NOMO-1 treated with dmso at 0.1 percent for 144 hours (cell line): ENCODE measurements at regions not wholly inside any gene's neighbourhood (a gene's known extent, or its start where the extent isn't known, plus 50 kb on each side); places are given as distances from the start of the nearest gene placed in this dataset.

Source experiments
- DNase-seq: peaks from one replicate; lab custom pipeline; 2025; ENCODE audit not compliant: unreplicated experiment; lab: John Stamatoyannopoulos, UW

- no peak for DNase-seq
Observed at GRCh38 chr1:29454616-29455380, 218.5 kb downstream of the PTPRU start.

DNA sequence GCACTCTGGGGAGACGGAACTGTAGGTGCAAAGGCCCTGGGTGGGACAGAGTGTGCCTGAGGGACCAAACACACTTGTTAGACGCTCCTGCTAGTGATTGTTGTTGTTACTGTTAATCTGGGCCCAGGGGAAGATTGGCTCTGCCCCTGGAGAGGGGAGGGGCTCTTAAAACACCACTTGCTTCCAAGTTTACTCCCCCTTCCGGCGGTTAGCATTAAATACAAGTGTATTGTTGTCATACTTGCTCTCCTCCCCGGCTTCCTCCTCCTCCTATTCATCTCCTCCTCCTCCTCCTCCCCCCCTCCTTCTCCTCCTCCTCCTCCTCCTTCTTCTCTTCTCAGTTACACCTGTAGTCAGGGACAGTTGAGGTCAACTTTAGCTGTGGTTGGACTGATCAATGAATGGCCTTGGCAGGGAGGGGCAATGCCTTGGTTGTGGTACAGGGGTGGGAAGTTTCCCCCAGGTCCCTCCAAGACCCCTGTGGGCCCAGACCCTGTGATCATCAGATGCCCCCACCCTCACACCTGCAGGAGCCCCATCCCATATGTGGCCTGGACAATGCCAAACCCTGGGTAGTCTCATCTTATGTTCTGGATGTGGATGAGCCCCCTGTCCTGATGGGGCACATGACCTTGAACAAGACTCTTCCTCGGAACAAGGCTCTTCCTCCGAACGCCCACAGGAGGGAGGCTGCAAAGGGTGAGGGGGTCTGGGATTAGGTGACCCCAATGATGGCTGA, 217.3 kb downstream of the PTPRU start:
- DNase-seq = no peak

DNA sequence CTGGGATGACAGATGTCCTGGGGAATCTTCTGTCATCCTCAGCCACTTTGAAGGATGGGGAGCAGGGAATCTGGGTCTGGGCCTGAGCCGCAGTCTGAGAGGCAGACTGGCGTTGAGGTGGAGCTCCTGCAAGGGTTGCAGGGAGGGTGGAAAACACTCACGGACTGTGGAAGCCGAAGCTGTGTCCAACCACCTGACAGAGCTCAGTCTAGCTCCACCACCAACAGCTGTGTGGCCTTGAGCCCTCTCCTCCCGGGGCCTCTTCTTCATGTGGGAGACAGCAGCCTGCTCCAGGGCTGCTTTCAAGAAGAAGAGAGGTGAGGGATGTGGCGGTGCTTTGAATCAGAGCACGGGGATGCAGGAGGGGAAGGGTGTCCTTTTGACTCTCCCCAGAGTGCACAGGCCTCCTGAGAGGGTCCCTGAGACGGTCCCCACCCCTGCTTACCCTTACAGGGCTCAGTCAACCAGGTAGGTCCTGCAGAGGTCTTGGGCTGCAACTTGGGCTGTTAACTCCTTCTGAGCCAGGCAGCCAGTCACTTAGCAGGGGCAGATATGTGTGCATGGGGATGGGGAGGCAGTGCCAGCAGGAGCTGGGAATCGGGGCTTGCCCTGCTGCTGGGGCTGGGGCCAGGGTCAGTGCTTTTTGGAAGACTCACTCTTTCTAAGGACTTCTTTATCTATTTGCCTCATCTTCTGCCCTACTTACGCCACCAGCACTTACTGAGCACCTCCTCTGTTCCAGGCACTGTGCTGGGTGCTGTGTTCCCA, 216.3 kb downstream of the PTPRU start:
- DNase-seq = no peak

DNA sequence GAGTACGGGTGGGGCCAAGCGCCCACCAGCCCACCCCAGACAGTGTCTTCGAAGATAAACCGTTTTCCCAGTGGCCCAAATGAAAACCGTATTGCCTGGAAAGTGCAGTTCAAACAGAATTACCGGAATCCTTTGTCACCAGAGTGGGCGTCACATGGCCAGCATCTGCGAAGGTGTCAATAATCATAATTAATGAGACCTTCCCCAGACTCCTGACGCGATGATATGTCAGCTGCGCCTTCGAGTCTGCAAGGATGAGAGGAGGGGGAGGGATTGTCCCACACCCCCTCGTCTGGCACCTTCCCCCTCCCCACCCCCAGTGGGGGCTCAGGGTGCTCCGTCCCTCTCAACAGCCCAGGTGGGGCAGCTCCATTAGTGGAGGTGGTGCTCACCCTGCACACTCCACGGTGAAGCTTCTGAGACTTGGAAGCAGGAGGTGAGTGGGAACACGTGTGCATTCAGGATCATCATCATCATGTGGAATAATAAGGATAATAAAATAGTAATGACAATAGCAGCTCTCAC, 215.1 kb downstream of the PTPRU start:
- DNase-seq = no peak

DNA sequence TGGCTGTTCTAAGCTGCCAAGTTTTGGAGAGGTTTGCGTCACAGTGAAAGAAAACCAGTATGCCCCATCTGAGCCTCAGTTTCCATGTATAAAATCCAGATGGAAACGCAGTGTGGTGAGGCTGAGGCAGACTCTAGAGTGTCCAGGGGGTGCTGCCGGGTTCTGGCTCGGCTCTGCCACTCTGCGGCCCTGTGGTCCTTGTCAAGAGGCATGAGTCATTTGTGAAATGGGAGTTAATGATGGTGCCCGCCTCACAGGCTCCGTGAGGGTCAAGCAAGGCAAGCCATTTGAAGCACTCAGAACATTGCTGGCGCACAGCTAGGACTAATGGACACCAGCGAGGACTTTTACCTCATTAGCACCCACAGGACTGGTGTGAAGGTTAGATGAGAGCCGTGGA, 214.3 kb downstream of the PTPRU start:
- no peak for DNase-seq

GRCh38 chr1:29448456-29449235, 212.3 kb downstream of the PTPRU start:
- no peak for DNase-seq

GRCh38 chr1:29447368-29447767, 211.0 kb downstream of the PTPRU start:
- no peak for DNase-seq

- DNase-seq = no peak
Observed at GRCh38 chr1:29444782-29445729, 208.7 kb downstream of the PTPRU start.

GRCh38 chr1:29444081-29444715, 207.9 kb downstream of the PTPRU start:
- DNase-seq = no peak

GRCh38 chr1:29441916-29442668, 205.8 kb downstream of the PTPRU start:
- no peak for DNase-seq

DNA sequence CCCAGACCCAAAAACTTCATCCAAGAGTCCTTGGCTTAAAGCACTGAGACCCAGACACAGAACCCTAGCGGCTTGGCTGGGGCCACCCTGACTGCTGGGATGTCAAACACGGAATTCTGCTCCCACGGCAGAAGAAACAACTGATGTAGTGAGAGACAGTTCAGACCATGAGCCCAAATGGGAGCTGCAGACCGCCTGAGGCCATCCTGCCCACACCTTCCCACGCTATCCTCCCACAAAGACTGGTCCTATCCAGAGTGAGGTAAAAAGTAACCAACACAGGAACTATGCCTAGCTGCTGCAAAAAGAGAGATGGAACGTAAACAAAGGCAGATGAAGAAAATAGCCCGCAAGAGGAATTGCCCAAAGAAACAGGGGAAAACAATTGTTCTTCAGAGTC, 203.3 kb downstream of the PTPRU start:
- DNase-seq = no peak

GRCh38 chr1:29438991-29439390, 202.7 kb downstream of the PTPRU start:
- DNase-seq = no peak

DNA sequence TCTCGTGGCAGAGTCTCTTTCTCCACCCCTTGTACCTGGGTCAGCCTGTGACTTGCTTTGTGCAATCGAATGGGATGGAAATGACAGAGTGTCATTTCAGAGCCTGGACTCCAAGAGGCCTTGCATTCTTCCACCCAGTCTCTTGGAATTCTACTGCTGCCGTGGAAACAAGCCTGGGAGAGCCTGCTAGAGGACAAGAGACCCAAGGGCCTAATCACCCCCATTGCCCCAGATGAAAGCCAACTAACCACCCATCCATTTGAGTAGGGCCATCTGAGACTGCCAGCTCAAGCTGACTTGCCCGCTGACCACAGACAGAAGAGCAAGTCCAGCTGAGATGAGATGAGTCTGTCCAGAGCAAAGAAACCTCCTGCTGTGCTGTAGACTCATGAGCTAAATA, 201.6 kb downstream of the PTPRU start:
- DNase-seq = no peak

- DNase-seq = no peak
Observed at GRCh38 chr1:29436181-29436785, 200.0 kb downstream of the PTPRU start.

DNA sequence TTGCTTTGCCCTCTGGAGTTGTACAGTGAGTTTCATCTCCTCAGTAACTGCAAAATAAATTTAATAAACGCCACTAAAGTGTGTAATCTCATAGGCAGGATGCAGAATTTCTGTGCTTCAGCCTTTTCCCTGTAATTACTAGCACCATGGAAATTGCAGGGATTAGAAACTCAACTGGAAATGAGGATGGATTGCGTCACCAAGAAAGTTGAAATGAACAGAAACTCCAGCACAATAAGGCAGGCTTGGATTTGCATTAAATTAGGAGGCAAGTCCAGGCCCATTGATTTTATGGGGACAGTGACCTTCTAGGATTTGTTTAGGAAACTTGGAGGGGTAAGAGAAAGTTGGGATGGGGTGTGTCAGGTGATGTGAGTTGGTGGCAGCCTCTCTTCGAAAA, 197.5 kb downstream of the PTPRU start:
- no peak for DNase-seq

GRCh38 chr1:29431138-29431537, 194.8 kb downstream of the PTPRU start:
- DNase-seq = no peak

DNA sequence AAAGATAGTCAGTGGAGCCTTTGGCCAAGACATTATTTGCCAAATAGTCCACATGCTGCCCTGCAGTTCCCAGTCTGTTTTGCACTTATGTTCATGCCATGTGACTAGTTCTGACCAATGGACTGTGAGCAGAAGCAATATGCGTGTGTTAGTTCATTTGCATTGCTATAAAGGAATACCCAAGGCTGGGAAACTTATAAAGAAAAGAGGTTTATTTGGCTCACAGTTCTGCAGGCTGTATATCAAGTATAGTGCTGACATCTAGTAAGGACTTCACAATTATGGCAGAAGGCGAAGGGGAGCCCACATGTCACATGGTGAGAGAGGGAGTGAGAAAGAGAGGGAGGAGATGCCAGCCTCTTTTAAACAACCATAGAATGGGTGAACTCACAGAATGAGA, 193.3 kb downstream of the PTPRU start:
- no peak for DNase-seq

GRCh38 chr1:29428997-29429396, 192.7 kb downstream of the PTPRU start:
- no peak for DNase-seq
